Endodermal cell (in vitro differentiated cells): ENCODE measurements at regions not wholly inside any gene's neighbourhood (a gene's known extent, or its start where the extent isn't known, plus 50 kb on each side); places are given as distances from the start of the nearest gene placed in this dataset.

Source experiments
- DNase-seq: peaks from one replicate; pipeline ENCODE4 v3.0.0-alpha.2; 2017
- H3K27ac ChIP-seq: 2 replicates; pipeline ENCODE4 v1.5.1; 2013; ENCODE audit warnings: mild to moderate bottlenecking, low read depth, low read length, moderate library complexity
- H3K27me3 ChIP-seq: 2 replicates; pipeline ENCODE4 v1.6.1; 2013; ENCODE audit warnings: mild to moderate bottlenecking, low read length, moderate library complexity; ENCODE audit not compliant: insufficient read depth, control insufficient read depth, poor library complexity, severe bottlenecking
- H3K36me3 ChIP-seq: 2 replicates; pipeline ENCODE4 v1.7.0; 2013; ENCODE audit warnings: mild to moderate bottlenecking, low read length, moderate library complexity; ENCODE audit not compliant: control insufficient read depth, insufficient read depth
- H3K4me1 ChIP-seq: one replicate; pipeline ENCODE4 v1.7.0; 2013; ENCODE audit warnings: low read length; ENCODE audit not compliant: control insufficient read depth, insufficient read depth
- H3K4me3 ChIP-seq: 2 replicates; pipeline ENCODE4 v1.5.1; 2013; ENCODE audit warnings: mild to moderate bottlenecking, low read length, moderate library complexity
- H3K9ac ChIP-seq: 2 replicates; pipeline ENCODE4 v1.6.1; 2013; ENCODE audit warnings: mild to moderate bottlenecking, low read length, moderate library complexity; ENCODE audit not compliant: poor library complexity, severe bottlenecking; ENCODE audit errors: extremely low read depth
- H3K9me3 ChIP-seq: 2 replicates; pipeline ENCODE4 v1.6.1; 2013; ENCODE audit warnings: mild to moderate bottlenecking, low read length, moderate library complexity; ENCODE audit not compliant: control insufficient read depth
- H3K27ac Mint-ChIP-seq: 2 replicates; pipeline ENCODE4 v1.8.0; 2020; ENCODE audit warnings: mixed read lengths
- H3K27me3 Mint-ChIP-seq: 2 replicates; pipeline ENCODE4 v1.8.0; 2021; ENCODE audit warnings: mild to moderate bottlenecking, mixed read lengths; ENCODE audit not compliant: insufficient read depth
- H3K36me3 Mint-ChIP-seq: 2 replicates; pipeline ENCODE4 v1.8.0; 2020; ENCODE audit warnings: low read depth, mixed read lengths
- H3K4me1 Mint-ChIP-seq: 2 replicates; pipeline ENCODE4 v1.8.0; 2020; ENCODE audit warnings: mixed read lengths
- H3K4me3 Mint-ChIP-seq: 2 replicates; pipeline ENCODE4 v1.8.0; 2020; ENCODE audit warnings: mild to moderate bottlenecking, moderate library complexity, mixed read lengths
- H3K9me3 Mint-ChIP-seq: 2 replicates; pipeline ENCODE4 v1.8.0; 2020; ENCODE audit warnings: mild to moderate bottlenecking, mixed read lengths
- CTCF ChIP-seq: fragments of 200-600 bp; sonication (generic); conservative IDR thresholded peaks from 2 replicates; pipeline ENCODE4 v1.5.0; 2021; ENCODE audit warnings: antibody characterized with exemption, mild to moderate bottlenecking
- WGBS, 2 experiments: methylation state at CpG; one replicate each; pipeline versions ENCODE4 v1.1.5 to v1.1.7; 2013; ENCODE audit warnings: missing lambda C conversion rate in 2 of 2, mixed read lengths in 1 of 2; ENCODE audit not compliant: insufficient coverage in 1 of 2, insufficient read length in 1 of 2; 5-methylcytosine and 5-hydroxymethylcytosine counted together

GRCh38 chr10:61024151-61024855, 80.3 kb upstream of the RHOBTB1 start:
- Mint-ChIP-seq H3K27me3 (no peaks in the 10 kb centered on the region), H3K4me1 (no peaks in the 10 kb centered on the region)

GRCh38 chr10:61023053-61023452, 79.1 kb upstream of the RHOBTB1 start:
- Histone ChIP-seq H3K4me3 (no peak overlapping the region), H3K9ac (no peak overlapping the region), H3K27me3 (no peaks in the 10 kb centered on the region), H3K9me3 (no peaks in the 10 kb centered on the region), H3K4me1 (no peaks in the 10 kb centered on the region), H3K27ac (no peak overlapping the region), H3K36me3 (no peaks in the 10 kb centered on the region)
- H3K4me1 Mint-ChIP-seq: no peaks in the 10 kb centered on the region
- H3K9me3 Mint-ChIP-seq: no peaks in the 10 kb centered on the region
- no peak overlapping the region for H3K27ac Mint-ChIP-seq
- TF ChIP-seq CTCF: no peak
- no peaks in the 10 kb centered on the region for H3K27me3 Mint-ChIP-seq
- no peaks in the 10 kb centered on the region for H3K36me3 Mint-ChIP-seq
- no peak overlapping the region for H3K4me3 Mint-ChIP-seq
- DNase-seq: no peak

More at GRCh38 chr10:61024151-61024855, 80.3 kb upstream of the RHOBTB1 start:
- Histone ChIP-seq H3K4me3 (no peak overlapping the region), H3K9ac (no peak overlapping the region), H3K27me3 (no peaks in the 10 kb centered on the region), H3K9me3 (no peaks in the 10 kb centered on the region), H3K4me1 (no peaks in the 10 kb centered on the region), H3K27ac (no peak overlapping the region), H3K36me3 (no peaks in the 10 kb centered on the region)
- no peak for DNase-seq
- Mint-ChIP-seq H3K36me3 (no peaks in the 10 kb centered on the region), H3K9me3 (no peaks in the 10 kb centered on the region), H3K4me3 (no peak overlapping the region), H3K27ac (no peak overlapping the region)
- TF ChIP-seq CTCF: no peak
- 37% methylated on average over 1 of the region's 1 CpG; no CpG with 5 or more reads in 1 of the 2 experiments for WGBS, 2 experiments

- Mint-ChIP-seq H3K4me1 (no peaks in the 10 kb centered on the region), H3K27ac (no peak overlapping the region)
- WGBS, 2 experiments: 85 to 94% methylated on average over 2 of the region's 2 CpGs
Observed at GRCh38 chr10:61021926-61022325, 77.9 kb upstream of the RHOBTB1 start.

More at GRCh38 chr10:61021926-61022325, 77.9 kb upstream of the RHOBTB1 start:
- no peak for TF ChIP-seq CTCF
- DNase-seq: no peak
- H3K4me3 ChIP-seq: no peak overlapping the region
- no peak overlapping the region for H3K9ac ChIP-seq
- no peak overlapping the region for H3K4me3 Mint-ChIP-seq
- no peaks in the 10 kb centered on the region for H3K9me3 ChIP-seq
- H3K9me3 Mint-ChIP-seq: no peaks in the 10 kb centered on the region
- H3K36me3 ChIP-seq: no peaks in the 10 kb centered on the region
- no peaks in the 10 kb centered on the region for H3K36me3 Mint-ChIP-seq
- no peaks in the 10 kb centered on the region for H3K27me3 Mint-ChIP-seq
- no peaks in the 10 kb centered on the region for H3K4me1 ChIP-seq
- no peaks in the 10 kb centered on the region for H3K27me3 ChIP-seq
- no peak overlapping the region for H3K27ac ChIP-seq
